HCEC 1CT (cell line): ENCODE measurements at regions not wholly inside any gene's neighbourhood (a gene's known extent, or its start where the extent isn't known, plus 50 kb on each side); places are given as distances from the start of the nearest gene placed in this dataset.
"Not testable (repeated sequence)": the region's sequence is repeated elsewhere in the genome, so short reads cannot be mapped to it uniquely, and the experiment has no call there.

ENCODE experiments used
- DNase-seq: peaks from one replicate; pipeline ENCODE4 v3.0.0-alpha.2; 2017

DNA sequence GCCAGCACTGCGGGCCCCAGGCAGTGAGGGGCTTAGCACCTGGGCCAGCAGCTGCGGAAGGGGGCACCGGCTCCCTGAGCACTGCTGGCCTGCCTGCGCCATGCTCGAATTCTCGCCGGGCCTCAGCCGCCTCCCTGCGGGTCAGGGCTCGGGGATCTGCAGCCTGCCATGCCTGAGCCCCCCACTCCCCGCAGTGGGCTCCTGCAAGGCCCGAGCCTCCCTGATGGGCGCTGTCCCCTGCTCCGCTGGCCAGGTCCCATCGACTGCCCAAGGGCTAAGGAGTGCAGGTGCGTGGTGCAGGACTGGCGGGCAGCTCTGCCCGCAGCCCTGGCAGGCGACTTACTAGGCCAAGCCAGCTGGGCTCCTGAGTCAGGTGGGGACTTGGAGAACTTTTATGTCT, 133.3 kb upstream of the LMNTD1 start:
- DNase-seq = no peak

DNA sequence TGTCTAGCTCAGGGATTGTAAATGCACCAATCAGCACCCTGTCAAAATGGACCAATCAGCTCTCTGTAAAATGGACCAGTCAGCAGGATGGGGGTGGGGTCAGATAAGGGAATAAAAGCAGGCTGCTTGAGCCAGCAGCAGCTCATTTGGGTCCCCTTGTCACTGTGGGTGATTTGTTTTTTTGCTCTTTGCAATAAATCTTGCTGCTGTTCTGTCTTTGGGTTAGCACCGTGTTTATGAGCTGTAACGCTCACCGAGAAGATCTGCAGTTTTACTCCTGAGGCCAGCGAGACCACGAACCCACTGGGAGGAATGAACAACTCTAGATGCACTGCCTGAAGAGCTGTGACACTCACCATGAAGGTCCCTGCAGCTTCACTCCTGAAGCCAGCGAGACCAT, 134.1 kb upstream of the LMNTD1 start:
- no peak for DNase-seq

DNA sequence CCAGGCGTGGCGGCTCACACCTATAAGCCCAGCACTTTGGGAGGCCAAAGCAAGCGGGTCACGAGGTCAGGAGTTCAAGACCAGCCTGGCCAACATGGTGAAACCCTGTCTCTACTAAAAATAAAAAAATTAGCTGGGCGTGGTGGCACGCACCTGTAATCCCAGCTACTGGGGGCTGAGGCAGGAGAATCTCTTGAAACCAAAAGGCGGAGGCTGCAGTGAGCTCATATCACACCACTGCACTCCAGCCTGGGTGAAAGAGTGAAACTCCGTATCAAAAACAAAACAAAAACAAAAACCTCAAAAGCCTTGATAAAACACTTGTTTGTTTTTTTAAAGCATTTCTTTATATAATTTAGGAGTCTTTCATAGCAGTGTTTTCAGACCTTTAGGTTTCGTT, 135.8 kb upstream of the LMNTD1 start:
- not testable (repeated sequence) for DNase-seq

DNA sequence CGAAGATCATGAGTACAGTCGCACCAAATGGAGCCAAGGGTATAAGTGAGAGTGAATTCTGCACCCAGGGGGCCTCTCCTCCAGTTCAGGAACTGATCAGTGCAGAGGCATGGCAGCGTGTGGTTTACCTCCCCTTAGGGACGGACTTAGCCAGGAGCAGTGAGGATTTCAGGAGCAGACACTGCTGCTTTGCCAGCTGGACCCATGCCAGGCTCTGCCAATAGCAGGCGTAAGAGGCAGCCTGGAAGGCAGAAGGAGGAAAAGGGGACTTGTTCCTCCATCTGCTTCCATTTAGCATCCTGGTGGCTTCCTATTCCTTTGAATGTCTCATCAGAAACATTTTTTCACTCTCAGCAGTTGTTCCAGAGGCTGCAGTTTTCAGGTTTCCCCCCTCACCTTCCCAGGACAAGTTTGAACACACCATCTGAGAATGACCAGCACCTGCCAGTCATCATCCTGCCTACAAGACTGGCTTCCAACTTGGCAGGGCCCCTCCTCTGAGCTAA, 137.0 kb upstream of the LMNTD1 start:
- no peak for DNase-seq

DNA sequence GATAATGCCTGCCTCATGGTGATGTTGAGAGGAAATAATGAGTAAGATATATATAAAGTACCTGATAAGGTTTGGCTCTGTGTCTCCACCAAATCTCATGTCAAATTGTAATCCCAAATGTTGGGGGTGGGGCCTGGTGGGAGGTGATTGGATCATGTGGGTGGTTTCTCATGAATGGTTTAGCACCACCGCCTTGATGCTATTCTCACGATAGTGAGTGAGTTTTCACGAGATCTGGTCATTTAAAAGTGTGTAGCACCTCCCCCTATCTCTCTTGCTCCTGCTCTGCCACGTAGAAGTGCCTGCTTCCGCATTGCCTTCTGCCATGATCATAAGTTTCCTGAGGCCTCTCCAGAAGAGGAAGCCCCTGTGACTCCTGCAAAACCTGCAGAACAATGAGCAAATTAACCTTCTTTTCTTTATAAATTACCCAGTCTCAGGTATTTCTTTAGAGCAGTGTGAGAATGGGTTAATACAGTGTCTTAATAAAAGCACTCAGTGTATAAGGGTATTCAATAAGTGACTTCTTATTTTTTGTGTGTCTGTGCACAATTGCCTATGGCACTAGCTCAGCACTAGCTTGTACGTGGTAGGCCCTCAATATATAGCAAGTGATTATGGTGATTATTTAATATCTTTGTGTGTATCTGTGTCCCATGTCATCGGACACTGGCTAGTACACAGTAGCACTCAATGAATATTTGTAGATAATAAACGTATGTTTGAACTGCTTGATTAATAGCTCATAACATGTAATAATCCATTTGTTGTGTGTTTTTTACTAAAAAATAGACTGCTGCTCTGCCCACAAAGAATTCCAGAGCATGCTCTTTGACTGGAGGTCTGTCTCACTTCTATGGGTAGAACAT, 138.1 kb upstream of the LMNTD1 start:
- no peak for DNase-seq

DNA sequence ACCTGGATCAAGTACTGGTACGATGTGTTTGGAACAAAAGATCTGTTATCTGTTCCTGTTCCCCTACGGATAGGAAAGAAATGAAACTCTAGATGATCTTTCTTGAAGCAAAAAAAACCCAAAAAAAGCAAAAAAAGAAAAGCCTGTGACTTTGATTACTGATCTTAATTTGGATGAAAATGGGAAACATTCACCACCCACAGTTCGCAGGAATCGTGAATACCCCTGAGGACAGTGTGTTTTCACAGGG, 138.7 kb upstream of the LMNTD1 start:
- no peak for DNase-seq

DNA sequence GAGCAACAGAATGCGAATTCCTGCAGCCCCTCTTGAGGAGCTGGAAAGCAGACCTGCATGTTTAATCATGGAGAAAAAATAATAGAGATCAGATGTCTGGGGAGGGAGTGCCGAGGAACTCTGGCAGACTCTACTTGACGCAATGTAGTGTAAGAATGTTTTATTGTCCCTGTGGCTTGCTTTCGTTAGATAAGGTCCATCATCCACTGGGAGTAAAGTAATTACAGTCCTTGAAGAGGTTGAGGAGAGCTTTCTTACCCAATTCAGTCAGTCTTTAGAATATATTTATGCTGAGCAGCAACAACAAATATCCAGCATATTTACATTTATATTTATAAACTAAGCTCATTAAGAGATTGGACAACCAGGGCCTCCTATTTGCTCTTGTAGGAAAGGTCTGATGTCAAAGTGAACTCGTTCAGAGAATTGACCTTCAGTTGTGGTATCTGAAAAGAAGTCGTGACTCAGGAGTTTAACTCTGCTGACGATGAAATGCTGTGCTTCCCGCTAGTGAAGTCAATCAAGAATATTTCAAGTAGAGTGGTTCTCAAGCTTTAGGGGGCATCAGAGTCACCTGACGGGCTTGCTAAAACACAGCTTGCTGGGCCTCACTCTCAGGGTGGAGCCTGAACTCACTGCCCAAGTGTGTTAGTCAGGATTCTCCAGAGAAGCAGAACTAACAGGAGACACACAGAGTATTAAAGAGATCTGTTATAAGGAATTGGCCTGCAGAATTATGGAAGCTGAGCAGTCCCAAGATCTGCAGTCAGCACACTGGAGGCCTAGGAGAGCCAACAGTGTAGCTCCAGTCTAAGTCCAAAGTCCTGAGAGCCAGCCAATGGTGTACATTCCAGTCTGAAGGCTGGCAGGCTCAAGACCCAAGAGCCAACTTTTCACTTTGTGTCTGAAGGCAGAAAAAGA, 139.3 kb upstream of the LMNTD1 start:
- DNase-seq = no peak

DNA sequence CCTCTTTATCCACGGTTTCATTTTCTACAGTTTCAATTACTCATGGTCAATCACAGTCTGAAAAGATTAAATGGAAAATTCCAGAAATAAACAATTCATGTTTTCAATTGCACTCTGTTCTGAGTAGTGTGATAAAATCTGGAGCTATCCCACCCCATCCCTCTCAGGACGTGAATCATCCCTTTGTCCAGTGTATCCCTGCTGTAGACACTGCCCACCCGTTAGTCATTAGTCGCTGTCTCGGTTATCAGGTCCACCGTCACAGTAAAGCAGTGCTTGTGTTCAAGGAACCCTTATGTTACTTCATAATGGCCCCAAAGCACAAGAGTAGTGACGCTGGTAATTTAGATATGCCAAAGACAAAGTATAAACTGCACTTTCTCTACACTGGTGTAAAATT, 141.0 kb upstream of the LMNTD1 start:
- DNase-seq = peak; percentile 68

DNA sequence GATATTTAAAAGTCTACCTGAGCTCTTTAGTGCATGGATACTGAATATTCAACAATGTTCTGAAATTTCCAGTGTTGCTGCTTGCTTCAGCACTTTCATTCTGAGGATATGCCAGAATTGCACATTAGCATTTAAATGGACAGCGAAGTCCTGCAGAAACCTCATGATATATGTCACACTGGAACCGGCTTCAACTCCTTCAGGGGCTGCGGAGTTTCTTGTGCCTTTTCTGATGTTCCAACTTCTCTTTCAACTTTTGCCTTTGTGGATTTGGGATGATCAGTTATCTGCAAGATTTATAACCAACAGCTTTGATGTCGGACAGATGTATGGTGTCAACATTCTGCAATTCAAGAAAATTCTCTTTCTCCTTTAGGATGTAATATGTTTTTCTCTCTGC, 142.5 kb upstream of the LMNTD1 start:
- DNase-seq = no peak

DNA sequence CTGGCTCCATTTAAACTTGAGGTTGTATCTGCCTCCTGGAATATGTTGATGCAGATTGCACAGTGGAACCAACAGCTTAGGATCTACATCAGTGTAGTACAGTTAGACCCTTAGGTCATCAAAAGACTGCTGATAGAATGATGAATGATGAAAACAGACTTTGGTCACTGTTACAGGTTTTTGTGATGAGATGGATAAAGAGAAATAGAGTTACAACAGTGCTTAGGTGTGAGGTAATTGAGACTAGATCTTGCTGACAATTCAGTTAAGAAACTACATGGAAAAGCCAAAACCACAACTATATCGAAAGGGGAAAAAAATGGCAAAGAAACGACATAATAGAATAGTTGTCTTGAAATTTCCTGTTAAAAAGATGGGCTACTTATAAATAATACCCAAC, 145.7 kb upstream of the LMNTD1 start:
- no peak for DNase-seq

DNA sequence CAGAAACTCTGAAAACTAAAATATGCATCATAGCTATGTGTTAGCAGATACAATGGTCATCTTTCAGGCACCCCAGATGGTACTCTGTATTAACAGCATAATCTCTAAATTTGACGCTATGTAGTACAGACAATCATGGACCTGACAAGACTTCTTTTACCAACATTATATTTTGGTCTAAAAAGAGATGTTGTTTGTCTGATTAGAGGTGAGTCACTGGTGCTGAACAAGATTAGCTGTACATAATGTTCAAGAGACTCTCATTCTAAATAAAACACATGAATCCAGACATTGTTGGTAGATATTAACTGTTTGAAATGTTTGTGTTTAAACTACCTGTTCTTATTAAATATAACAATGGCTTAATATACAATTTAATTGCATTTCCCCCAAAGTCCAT, 146.4 kb upstream of the LMNTD1 start:
- DNase-seq = peak; percentile 26

DNA sequence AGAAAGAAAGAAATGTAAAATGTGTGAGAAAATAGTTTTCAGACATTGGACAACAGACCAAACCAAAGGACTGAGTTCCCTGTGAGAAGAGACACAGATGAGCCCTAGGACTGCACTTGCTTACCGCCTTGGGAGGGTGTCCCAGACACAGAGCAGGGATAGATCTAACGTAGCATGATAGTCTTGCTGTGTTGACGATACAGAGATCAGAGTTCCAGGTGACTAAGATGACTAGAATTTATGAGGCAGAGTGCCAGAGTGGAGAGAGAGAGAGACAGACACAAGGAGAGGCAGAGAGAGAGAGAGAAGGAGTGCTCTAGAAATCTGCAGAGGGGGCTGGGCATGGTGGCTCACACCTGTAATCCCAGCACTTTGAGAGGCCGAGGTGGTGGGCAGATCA, 148.2 kb upstream of the LMNTD1 start:
- peak; percentile 79 for DNase-seq

DNA sequence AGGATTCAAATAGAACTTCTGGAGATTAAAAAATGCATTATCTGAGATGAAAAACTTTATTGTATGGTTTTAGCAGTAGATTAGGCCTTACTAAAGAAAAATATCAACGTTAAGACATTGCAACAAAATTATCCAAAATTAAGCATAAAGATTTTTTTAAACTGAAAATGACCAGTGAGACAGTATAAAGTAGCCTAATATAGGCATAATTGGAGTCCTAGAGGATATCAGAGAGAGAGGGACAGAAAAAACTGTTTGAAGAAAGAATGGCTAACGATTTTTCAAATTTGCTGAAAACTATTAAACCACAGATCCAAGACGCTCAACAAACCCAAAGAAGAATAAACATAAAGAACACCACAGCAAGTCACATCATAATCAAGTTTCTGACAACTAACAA, 149.5 kb upstream of the LMNTD1 start:
- no peak for DNase-seq

DNA sequence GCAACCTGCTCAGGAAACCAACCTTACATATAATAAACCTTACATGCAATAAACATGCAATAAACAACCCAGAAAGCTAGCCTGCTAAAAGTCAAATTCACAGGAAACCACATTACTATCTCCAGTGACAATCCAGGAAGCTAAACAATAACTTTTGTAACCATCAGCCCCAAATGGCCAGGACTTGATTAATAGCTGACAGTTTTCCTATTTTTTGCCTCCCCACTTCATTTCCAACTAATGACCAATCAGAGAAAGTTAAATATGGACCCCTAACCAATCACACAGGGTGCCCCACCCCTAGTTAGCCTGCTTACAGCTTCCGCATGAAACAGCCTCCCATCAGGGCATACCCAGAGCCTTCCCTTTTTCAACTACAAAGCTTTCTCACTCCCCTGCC, 152.2 kb upstream of the LMNTD1 start:
- DNase-seq = no peak

DNA sequence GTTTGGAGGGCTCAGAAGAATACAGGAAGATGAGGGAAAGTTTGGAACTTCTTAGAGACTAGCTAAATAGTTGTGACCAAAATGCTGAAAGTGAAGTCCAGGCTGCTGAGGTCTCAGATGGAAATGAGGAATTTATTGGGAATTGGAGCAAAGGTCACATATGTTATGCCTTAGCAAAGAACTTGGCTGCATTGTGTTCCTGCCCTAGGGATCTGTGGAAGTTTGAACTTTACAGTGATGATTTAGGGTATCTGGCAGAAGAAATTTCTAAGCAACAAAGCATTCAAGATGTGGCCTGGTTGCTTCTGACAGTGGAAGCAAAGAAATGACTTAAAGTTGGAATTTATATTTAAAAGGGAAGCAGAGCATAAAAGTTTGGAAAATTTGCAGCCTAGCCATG, 153.6 kb upstream of the LMNTD1 start:
- not testable (repeated sequence) for DNase-seq

DNA sequence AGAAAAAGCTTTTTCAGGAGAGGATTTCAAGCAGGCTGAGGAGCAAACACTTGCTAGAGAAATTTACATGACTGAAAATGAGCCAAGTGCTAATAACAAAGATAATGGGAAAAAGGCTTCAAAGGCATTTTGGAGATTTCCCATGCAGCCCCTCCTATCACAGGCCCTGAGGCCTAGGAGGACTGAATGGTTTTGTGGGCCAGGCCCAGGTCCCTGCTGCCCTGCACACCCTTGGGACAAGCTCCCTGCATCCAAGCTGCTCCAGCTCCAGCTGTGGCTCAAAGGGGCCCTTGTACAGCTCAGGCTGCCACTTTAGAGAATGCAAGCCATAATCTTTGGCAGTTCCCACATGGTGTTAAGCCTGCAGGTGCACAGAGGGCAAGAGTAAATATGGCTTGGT, 154.0 kb upstream of the LMNTD1 start:
- DNase-seq = no peak

DNA sequence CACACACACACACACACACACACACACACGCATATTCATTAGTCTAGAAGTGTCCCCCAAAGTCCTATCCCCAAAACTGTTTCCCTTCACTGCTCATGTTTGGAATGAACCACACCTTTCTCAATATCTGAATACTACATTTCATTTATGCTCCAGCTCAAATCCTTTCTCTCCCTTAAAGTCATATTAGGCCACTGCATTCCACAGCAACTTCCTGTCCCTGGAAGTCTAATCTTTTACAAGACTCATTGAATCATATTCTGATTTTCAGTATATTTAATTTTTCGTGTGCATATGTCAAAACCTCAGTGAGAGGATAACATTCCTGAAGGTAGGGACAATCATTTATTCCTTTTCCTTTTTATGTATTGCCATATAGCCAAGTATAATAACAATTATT, 155.6 kb upstream of the LMNTD1 start:
- DNase-seq = no peak

DNA sequence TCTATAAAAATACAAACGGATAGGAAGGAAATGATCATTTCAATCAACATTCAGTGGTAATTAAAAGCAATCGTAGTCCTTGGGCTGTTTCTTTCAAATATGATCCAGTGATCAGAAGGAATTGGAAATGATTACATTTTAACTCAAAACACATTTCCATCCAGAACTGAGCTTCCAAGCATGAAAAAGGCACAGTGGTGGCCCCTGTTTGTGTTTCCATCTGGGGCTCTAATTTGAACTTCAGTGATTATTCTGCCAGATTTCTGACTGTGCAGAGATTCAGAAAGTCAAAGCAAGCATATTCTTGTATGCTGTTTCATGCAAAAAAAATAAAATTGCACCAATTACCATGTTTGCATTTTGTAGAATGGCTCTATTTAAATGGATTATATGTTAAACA, 157.0 kb upstream of the LMNTD1 start:
- no peak for DNase-seq

DNA sequence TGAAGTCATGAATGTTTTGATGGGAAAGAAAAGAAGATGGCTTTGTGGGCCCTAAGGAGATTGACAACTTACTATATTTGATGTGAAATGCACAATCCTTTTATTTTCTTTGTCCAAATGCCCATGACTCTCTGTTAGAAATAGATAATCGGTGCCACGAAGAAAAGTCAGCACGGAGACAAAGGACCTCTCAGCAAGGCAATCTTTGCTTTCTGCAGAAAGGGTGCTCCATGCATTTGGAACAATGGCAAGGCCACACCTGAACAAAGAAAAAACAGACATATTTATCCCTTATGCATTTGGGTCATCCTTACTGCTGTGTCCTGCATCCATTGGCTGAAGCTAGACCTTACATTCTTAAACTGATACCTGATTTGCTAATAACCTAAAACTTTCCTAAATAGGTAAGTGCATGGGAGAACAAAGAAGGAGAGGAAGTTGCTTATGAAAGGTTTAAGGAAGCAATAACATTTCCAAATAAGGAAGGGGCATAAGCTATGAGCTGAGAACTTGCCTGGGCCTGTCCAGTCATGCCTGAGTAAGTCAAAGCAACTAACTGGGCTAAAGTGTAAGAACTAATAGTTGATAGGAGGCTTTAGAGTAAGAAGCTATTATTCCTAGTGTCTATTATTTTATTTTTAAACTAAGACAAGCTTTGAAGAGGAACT, 158.0 kb upstream of the LMNTD1 start:
- DNase-seq = peak; percentile 39

DNA sequence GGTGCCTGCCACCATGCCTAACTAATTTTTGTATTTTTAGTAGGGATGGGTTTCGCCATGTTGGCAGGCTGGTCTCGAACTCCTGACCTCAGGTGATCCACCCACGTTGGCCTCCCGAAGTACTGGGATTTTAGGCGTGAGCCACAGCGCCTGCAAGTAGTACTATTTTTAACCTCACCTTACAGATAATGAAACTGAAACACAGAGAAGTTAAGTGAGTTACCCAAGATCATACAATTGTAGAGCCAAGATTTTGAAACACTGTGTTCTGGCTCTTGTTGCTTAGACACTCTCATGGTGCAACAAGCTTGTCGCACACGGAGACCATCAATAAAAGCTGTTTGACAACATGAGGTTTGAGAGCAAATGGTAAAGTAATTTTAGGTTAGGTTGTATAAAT, 159.1 kb upstream of the LMNTD1 start:
- no peak for DNase-seq

DNA sequence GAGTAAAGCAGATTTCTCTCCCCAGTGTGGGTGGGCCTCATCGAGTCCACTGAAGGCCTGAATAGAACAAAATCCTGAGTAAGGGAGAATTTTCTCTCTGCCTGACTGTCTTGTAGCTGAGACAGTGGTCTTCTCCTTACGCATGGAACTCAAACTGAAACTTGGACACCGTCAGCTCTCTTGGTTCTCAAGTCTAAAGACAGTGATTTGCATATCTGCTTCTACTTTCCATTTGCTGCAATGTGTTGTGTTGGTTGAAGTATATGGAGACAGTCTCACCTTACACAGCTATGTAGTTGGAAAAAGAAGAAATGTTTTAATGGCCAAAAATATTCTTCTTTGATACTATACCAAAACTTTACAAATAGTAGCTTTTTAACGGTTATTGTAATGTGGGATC, 160.2 kb upstream of the LMNTD1 start:
- DNase-seq = no peak

DNA sequence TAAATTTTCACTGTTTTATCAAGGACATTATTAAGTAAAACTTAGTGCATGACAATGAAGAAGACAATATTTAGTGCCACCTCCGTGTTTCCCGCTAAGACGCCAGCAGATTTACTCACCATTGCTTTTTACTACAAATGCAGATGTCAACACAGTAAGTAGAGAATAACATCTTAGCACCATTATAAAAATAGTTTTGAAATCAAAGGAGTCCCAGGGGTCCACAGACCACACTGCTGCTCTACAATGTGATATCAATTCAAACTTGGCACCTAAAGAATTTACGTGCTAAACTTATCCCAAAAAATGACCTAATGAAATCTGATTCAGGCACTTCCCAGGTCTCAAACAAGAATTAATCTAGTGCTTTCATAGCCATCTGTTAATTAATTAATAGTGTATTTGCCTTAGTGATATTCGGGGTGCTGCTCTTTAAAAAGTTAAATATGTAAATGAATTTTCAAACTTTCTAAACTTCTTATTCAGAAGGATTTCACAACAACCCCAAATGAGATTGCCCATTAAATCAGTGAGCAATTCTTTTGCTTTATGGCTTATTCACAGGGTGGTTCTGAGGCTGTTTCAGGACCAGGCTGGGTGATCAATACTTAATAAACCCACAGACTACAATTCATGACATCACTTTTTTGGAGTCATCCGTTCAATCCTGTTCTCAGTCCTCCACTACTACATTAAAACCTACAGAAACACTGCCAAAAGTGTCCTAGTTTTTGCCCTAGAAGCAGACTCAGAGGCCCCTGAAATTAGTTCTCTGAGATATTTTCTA, 161.3 kb upstream of the LMNTD1 start:
- no peak for DNase-seq

DNA sequence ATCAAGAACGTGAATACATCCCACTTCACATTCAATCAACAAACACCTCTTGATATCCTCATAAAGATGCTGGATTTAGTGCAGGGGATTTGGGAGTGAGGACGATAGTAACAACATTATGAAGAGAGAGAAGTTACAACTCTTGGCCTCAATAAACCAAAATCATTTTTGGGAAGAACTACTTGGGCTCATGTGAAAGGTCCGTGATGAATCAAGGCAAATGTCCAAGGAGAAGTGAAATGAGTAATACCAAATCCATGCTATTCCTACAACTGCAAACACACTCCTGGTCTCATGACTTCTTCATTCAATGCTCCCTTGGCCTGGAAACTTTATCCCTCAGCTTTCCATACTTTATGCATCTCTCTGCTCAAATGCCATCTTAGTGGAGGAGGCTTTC, 162.0 kb upstream of the LMNTD1 start:
- peak; percentile 54 for DNase-seq
